GM19043 (cell line): ENCODE measurements at regions not wholly inside any gene's neighbourhood (a gene's known extent, or its start where the extent isn't known, plus 50 kb on each side); places are given as distances from the start of the nearest gene placed in this dataset.
"Not testable (repeated sequence)": the region's sequence is repeated elsewhere in the genome, so short reads cannot be mapped to it uniquely, and the experiment has no call there.

Experiments used
- ATAC-seq: cut with Tn5 transposase; IDR thresholded peaks from one replicate; pipeline ENCODE4 v1.9.1; 2021; ENCODE audit warnings: low read depth; ENCODE audit not compliant: unreplicated experiment

GRCh38 chr15:77865106-77865610 lies 212.4 kb downstream of the TBC1D2B start:
- no peak for ATAC-seq

DNA sequence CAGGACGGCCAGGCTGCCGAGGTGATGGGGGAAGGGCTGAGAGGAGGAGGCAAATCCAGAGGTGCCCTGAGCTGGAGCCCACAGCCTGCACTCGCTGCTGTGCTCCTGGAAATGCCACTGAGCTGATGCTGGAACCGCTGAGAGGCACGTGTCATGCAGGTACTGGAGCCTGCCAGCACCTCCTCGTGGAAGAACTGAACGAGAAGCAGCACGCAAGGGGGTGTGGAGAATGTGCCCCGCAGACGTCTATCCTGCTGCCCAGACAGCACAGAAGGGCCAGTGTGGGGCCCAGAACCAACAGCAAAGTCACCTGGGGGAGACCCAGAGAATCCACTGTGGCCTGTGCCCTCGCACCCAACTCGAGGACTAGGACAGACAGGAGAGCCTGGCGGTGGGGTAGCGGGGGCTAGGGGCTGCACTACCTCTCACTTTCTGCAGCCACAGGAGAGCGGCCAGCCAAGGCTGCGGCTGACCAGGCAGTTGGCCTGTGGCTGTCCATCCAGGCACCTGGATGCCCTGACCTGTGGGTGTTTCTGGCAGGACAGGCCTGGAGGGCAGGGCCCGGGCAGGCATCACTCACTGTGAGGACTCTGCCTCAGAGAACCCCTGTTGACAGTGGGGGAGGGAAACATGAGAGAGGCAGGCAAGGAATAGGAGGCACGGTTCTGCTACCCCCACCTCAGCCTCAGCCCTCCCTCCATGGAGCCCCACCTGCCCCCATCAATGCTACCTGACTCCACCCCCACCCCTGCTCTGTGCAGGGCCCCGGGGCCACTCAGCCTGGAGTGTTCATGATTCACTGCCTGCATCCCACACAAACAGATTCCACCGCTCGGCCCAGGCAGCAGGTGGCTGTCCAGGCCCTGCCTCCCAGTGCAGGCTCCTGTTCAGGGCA lies 213.1 kb downstream of the TBC1D2B start:
- no peak for ATAC-seq

DNA sequence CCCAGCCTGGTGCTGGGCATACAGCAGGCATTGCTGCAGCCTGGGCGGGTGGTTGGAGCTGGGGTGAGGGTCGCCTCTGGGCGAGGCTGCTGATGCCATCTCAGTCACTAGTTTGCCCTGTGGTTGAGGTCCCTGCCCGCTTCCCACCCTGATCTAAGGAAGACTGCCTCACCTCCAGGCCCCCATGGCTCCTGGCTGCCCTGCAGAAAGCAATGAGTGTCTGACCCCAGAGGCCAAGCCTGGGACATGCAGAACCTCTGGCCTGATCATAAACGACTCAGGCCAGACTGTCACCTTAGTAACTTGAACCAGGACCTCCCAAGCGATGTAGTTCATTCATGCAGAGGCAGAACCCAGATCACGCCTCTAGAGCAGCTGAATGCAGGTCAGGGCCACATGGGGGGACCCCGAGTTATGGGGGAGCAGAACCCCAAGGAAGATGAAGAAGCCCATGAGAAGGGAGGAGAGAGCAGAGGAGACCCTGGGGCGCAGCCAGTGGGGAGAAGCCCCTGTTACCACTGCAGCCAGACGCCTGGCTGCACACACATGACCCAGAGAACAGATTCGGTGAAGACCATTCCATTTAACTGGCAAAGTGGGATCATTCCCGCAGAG lies 213.9 kb downstream of the TBC1D2B start:
- no peak for ATAC-seq

DNA sequence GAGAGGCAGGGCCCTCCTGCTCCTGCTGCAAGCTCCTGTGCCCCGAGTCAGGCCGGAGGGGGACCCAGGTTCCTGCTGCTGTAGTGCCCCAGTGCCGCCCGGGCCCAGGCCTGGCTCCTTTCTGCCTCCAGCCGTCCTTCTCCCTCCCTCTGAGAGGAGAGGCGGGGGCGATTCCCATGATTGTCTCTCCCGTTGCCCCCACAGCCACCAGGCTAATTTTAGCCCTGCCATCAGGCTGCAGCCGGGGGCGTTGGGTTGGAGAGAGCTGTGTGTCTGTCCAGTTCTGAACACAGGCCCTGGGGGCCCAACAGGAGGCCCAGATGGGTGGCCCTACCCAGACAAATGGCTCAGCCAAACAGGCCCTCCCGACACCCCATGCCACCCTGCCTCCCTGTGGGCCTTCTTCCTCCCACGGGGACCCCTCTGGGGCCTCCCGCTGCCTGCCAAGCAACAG lies 214.8 kb downstream of the TBC1D2B start:
- no peak for ATAC-seq

GRCh38 chr15:77861997-77862635 lies 215.4 kb downstream of the TBC1D2B start:
- not testable (repeated sequence) for ATAC-seq

- no peak for ATAC-seq
Observed at GRCh38 chr15:77860071-77860691, 217.3 kb downstream of the TBC1D2B start.

DNA sequence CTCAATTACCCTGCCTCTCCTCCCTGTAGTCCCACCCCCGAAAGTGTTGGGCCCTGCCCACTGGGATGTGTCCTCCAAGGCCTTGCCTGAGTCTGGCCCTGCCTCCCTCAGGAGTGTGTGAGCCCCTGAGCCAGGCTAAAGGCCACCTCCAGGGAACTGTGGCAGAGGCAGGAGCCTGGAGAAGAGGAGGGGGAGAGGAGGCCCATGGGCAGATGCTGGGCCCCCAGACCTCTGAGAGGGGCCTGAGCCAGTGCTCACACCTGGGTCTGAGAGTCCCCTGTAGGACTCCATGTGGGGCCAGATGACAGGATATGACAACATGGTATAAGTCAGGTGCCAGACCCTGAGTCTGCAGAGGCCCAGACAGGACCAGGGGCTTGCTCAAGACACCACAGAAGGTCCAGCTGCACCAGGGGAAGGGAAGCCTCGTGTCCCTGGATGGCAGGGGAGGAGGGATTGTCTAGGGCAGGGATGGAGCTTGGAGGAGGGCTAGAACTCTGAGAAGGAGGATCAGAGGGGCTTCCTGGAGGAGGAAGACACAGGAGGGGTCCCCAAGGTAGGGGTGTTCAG lies 217.9 kb downstream of the TBC1D2B start:
- ATAC-seq: no peak

- ATAC-seq: no peak
Observed at GRCh38 chr15:77858792-77859490, 218.6 kb downstream of the TBC1D2B start.

GRCh38 chr15:77857419-77857818 lies 220.1 kb downstream of the TBC1D2B start:
- ATAC-seq: no peak

- ATAC-seq: no peak
Observed at GRCh38 chr15:77856705-77857346, 220.7 kb downstream of the TBC1D2B start.

GRCh38 chr15:77855871-77856270 lies 221.6 kb downstream of the TBC1D2B start:
- no peak for ATAC-seq

- no peak for ATAC-seq
Observed at GRCh38 chr15:77854980-77855379, 222.3 kb upstream of the LINGO1 start.

DNA sequence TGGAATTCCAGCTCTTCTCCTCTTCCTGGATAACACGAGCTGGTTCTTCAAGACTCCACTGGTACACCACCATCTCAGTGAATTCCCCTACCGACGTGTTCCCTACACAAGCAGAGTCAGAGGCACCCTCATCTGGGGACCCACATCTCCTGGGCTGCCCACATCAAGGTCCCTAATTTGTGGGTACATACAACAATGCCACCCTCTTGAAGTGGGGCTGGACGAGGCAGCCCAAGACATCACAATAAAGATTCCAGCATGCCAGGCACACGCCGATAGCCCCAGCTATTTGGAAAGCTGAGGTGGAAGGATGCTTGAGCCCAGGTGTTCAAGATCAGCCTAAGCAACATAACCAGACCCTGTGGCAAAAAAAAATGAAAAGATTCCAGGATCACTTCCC lies 221.2 kb upstream of the LINGO1 start:
- ATAC-seq: no peak

DNA sequence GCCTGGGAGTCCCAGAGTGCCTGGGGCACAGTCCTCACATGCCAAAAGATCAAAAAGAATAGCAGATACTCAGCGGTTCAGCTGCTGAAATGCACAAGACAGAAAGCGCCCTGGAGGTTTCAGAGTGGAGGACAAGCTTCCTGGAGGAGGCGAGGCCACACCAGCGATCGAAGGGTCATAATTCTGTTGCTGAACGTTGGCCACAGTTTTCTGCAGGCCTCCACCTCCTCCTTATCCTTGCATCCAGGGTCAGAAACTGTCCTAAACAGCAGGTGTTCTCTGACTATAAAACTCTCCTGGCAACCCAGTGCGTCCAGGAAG lies 220.3 kb upstream of the LINGO1 start:
- ATAC-seq: no peak

DNA sequence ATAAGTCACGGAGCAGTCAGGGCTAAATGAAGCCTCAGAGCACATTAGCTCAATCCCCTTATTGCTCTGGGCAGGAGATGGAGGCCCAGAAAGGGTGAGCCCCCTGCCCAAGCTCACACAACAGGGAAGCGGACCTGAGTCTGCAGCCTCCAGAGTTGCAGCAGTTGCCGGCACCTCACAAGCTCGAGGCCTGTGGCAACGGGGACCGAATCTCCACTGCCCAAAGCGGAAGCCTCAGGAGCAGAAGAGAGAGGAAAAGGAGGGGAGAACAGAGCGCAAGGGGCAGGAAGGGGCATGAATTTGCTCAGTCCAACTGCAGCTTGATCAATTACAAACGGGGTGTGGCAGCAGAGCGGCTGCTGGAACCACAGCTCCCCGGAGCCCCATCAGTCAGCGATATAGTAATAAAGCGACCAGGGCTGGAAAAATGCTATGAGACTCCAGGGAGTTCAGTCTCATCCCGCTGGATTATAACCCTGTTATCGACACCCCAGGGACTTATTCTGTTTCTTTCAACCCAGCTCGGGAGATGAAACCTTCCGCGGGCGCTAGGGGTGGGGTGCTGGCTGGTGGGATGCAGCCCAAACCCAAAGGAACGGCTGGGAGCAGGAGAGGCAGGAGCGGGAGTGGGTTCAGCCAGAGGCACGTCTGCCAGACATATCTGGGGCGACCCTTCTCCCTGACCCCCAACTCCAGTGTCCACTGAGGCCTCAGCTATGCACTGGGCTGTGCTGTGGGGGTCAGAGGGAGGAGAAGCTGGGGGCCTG lies 219.7 kb upstream of the LINGO1 start:
- no peak for ATAC-seq

DNA sequence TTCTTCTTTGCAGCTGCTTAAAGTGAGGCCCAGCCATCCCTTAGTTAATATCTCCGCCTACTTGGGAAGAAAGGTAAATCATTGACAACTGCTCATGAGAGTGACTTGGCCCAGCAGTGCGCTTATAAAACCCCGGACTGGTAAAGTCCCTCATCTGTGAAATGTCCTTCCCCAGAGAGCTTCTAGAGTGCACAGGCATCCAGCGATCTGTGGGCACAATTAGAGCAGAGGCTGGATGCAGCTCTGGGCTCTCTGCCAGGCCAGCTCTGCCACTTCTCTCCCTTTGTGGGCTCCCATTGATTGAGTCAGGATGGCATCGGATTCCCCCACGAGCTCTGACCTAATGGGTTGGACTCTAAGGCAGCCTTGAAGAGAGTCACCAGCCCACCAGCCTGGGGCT lies 219.0 kb upstream of the LINGO1 start:
- ATAC-seq: no peak

GRCh38 chr15:77851086-77851485 lies 218.4 kb upstream of the LINGO1 start:
- no peak for ATAC-seq

DNA sequence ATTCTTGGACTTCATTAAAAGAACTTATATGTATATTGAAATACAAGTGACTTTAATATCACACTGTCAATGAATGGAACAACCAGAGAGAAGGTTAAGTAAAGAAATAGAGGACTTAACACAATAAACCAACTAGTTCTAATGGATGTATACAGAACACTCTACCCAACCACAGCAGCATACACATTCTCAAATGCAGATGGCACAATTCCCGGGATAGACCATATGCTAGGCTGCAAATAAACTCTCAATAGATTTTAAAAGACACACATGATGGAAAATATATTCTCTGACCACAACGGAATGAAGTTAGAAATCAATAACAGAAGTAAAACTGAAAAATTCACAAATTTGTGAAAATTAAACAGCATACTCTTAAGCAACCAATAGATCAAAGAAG lies 214.3 kb upstream of the LINGO1 start:
- no peak for ATAC-seq

- ATAC-seq: no peak
Observed at GRCh38 chr15:77846360-77846759, 213.6 kb upstream of the LINGO1 start.
